Caco-2 (cell line): ENCODE measurements at regions not wholly inside any gene's neighbourhood (a gene's known extent, or its start where the extent isn't known, plus 50 kb on each side); places are given as distances from the start of the nearest gene placed in this dataset.

Experiments used
- BruUV-seq: library from RNA; stranded (reverse); fragments of 400-500 nt; replicated peaks from 2 replicates; lab custom pipeline; 2021; lab: Mats Ljungman, UMichigan
- CTCF ChIA-PET: fragments of 300-600 bp; sonication (Branson Sonifier 250); formaldehyde crosslinking; loops from one replicate; lab custom pipeline; 2022; ENCODE audit warnings: antibody characterized with exemption; lab: Charles Lee
- POLR2A ChIA-PET: fragments of 300-600 bp; sonication (Branson Sonifier 250); formaldehyde crosslinking; loops from one replicate; lab custom pipeline; 2022; ENCODE audit warnings: antibody characterized with exemption; lab: Charles Lee
- DNase-seq, 2 experiments: peaks; one replicate each; pipeline versions ENCODE4 v3.0.0 to v3.0.0-alpha.2; 2020 to 2022
- H3K27me3 ChIP-seq: replicated peaks from 2 replicates; pipeline ENCODE4 v1.6.0; 2011; ENCODE audit warnings: low read length; ENCODE audit not compliant: control insufficient read depth, insufficient read depth
- H3K36me3 ChIP-seq: 2 replicates; pipeline ENCODE4 v1.5.1; 2011; ENCODE audit warnings: low read length; ENCODE audit not compliant: control insufficient read depth, insufficient read depth
- H3K4me1 ChIP-seq: fragments of 250-450 bp; sonication (Bioruptor Pico); 2 replicates; pipeline ENCODE4 v1.5.1; 2020; ENCODE audit warnings: mild to moderate bottlenecking
- H3K4me3 ChIP-seq: 2 replicates; pipeline ENCODE4 v1.5.1; 2011; ENCODE audit warnings: low read depth, mild to moderate bottlenecking, control low read depth, low read length
- H3K9me3 ChIP-seq: fragments of 250-450 bp; sonication (Bioruptor Pico); 2 replicates; pipeline ENCODE4 v1.5.1; 2020; ENCODE audit warnings: mild to moderate bottlenecking, moderate library complexity
- H3K27ac Mint-ChIP-seq: one replicate; pipeline ENCODE4 v1.8.0; 2022; ENCODE audit warnings: mixed read lengths; ENCODE audit not compliant: unreplicated experiment
- H3K27me3 Mint-ChIP-seq: one replicate; pipeline ENCODE4 v1.8.0; 2022; ENCODE audit warnings: mixed read lengths; ENCODE audit not compliant: insufficient read depth, unreplicated experiment
- H3K36me3 Mint-ChIP-seq: one replicate; pipeline ENCODE4 v1.8.0; 2022; ENCODE audit warnings: mild to moderate bottlenecking, mixed read lengths; ENCODE audit not compliant: insufficient read depth, unreplicated experiment
- H3K4me1 Mint-ChIP-seq: one replicate; pipeline ENCODE4 v1.8.0; 2022; ENCODE audit warnings: low read depth, mixed read lengths; ENCODE audit not compliant: unreplicated experiment
- H3K4me3 Mint-ChIP-seq: one replicate; pipeline ENCODE4 v1.8.0; 2022; ENCODE audit warnings: mild to moderate bottlenecking, moderate library complexity, mixed read lengths; ENCODE audit not compliant: unreplicated experiment
- H3K9me3 Mint-ChIP-seq: one replicate; pipeline ENCODE4 v1.8.0; 2022; ENCODE audit warnings: mixed read lengths; ENCODE audit not compliant: unreplicated experiment
- CTCF ChIP-seq, 2 experiments: fragments of 200-600 bp in 1 of 2; IDR thresholded peaks; 1 replicate in 1 of 2; 2 replicates in 1 of 2; pipeline versions ENCODE4 v1.5.1 to v1.8.0; 2011 to 2022; ENCODE audit warnings: antibody characterized with exemption in 1 of 2, control low read depth in 1 of 2, inconsistent platforms in 1 of 2, low read depth in 1 of 2, low read length in 1 of 2, mild to moderate bottlenecking in 1 of 2, moderate library complexity in 1 of 2; ENCODE audit not compliant: insufficient read depth in 1 of 2, severe bottlenecking in 1 of 2, unreplicated experiment in 1 of 2
- intact Hi-C: fragments of 100-400 bp; cut with micrococcal nuclease; formaldehyde crosslinking; loops from one replicate; pipeline ENCODE4 v1.10.0; 2022; ENCODE audit not compliant: unreplicated experiment

- Mint-ChIP-seq H3K27me3 (peaks cover 15% of the 10 kb centered on the region), H3K4me1 (peaks cover 9% of the 10 kb centered on the region), H3K36me3 (no peaks in the 10 kb centered on the region), H3K4me3 (no peak overlapping the region), H3K9me3 (no peaks in the 10 kb centered on the region), H3K27ac (no peak overlapping the region)
- Histone ChIP-seq H3K4me3 (no peak overlapping the region), H3K27me3 (peaks cover 1% of the 10 kb centered on the region; the same call in 1 of the 2 replicates), H3K4me1 (no peaks in the 10 kb centered on the region), H3K36me3 (no peaks in the 10 kb centered on the region), H3K9me3 (no peaks in the 10 kb centered on the region)
- CTCF ChIA-PET: no interaction called here
- DNase-seq: no peak
- intact Hi-C loops: no loop called here
- no peak for TF ChIP-seq CTCF (IDR thresholded peaks at IDR 0.05; ENCODE audit: insufficient read depth in 1 of 2, low read depth in 1 of 2, low read length in 1 of 2, severe bottlenecking in 1 of 2, unreplicated experiment in 1 of 2)
- POLR2A ChIA-PET: no interaction called here
- BruUV-seq: no TSS peak
Measured at GRCh38 chr12:11951209-11951608, 119.5 kb upstream of the BCL2L14 start.

- POLR2A ChIA-PET: no interaction called here
- Histone ChIP-seq H3K9me3 (no peaks in the 10 kb centered on the region), H3K27me3 (no peaks in the 10 kb centered on the region; the same call in 1 of the 2 replicates), H3K4me1 (no peaks in the 10 kb centered on the region), H3K36me3 (no peaks in the 10 kb centered on the region), H3K4me3 (no peak overlapping the region)
- no peak for DNase-seq
- Mint-ChIP-seq H3K27me3 (peaks cover 24% of the 10 kb centered on the region), H3K27ac (no peak overlapping the region), H3K36me3 (no peaks in the 10 kb centered on the region), H3K4me3 (no peak overlapping the region), H3K4me1 (peaks cover 7% of the 10 kb centered on the region), H3K9me3 (no peaks in the 10 kb centered on the region)
- CTCF ChIA-PET: no interaction called here
- no peak for TF ChIP-seq CTCF (IDR thresholded peaks at IDR 0.05; ENCODE audit: insufficient read depth in 1 of 2, low read depth in 1 of 2, low read length in 1 of 2, severe bottlenecking in 1 of 2, unreplicated experiment in 1 of 2)
- BruUV-seq: no TSS peak
- intact Hi-C loops: no loop called here
Measured at GRCh38 chr12:11953523-11953922, 117.2 kb upstream of the BCL2L14 start.

- no peaks in the 10 kb centered on the region for H3K36me3 ChIP-seq
- Mint-ChIP-seq H3K9me3 (no peaks in the 10 kb centered on the region), H3K27ac (no peak overlapping the region), H3K27me3 (peaks cover 20% of the 10 kb centered on the region), H3K4me3 (no peak overlapping the region), H3K4me1 (peaks cover under 1% of the 10 kb centered on the region), H3K36me3 (no peaks in the 10 kb centered on the region)
- H3K9me3 ChIP-seq: no peaks in the 10 kb centered on the region
- DNase-seq: no peak
- CTCF ChIA-PET: no interaction called here
- POLR2A ChIA-PET: no interaction called here
- BruUV-seq: no TSS peak
- no peak for TF ChIP-seq CTCF (IDR thresholded peaks at IDR 0.05; ENCODE audit: insufficient read depth in 1 of 2, low read depth in 1 of 2, low read length in 1 of 2, severe bottlenecking in 1 of 2, unreplicated experiment in 1 of 2)
- intact Hi-C loops: no loop called here
- H3K27me3 ChIP-seq: no peaks in the 10 kb centered on the region; the same call in 1 of the 2 replicates
- H3K4me3 ChIP-seq: no peak overlapping the region
- H3K4me1 ChIP-seq: no peaks in the 10 kb centered on the region
Measured at GRCh38 chr12:11954181-11954580, 116.6 kb upstream of the BCL2L14 start.
